Hematopoietic multipotent progenitor cell treated with erythropoietin and hydrocortisone succinate and interleukin-3 and kit ligand, for 6 days (in vitro differentiated cells): ENCODE measurements at regions not wholly inside any gene's neighbourhood (a gene's known extent, or its start where the extent isn't known, plus 50 kb on each side); places are given as distances from the start of the nearest gene placed in this dataset.

ENCODE experiments used
- DNase-seq: peaks from one replicate; pipeline ENCODE4 v3.0.0-alpha.2; 2015

DNA sequence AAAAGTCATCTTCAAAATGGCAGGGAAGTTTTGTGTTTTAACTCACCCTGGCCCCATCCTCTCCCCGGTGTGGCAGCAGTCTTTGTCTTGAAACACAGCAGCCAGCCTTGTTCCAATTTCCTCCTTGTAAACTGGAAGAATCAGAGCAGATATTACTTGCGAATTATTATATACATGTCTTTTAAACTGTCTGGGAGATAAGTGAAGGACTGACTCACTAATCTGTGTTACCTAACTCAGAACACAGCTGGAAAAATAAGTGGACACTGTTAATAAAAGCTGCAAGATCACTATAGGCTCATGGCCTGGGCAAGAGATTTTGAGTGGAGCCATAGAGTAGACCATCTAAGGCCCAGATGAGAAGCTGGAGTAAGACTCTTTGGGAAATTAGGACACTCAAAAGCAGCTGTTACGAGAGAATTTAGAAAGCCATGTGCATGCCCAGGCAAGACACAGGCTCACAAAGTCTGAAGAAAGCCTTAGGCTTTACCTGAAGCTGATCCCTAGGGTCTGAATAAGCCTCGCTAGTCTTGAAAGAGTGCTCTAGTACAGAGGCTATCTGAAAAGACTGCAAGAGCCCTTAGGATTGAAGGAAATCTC is 233.0 kb upstream of the RAB4A start:
- no peak for DNase-seq

DNA sequence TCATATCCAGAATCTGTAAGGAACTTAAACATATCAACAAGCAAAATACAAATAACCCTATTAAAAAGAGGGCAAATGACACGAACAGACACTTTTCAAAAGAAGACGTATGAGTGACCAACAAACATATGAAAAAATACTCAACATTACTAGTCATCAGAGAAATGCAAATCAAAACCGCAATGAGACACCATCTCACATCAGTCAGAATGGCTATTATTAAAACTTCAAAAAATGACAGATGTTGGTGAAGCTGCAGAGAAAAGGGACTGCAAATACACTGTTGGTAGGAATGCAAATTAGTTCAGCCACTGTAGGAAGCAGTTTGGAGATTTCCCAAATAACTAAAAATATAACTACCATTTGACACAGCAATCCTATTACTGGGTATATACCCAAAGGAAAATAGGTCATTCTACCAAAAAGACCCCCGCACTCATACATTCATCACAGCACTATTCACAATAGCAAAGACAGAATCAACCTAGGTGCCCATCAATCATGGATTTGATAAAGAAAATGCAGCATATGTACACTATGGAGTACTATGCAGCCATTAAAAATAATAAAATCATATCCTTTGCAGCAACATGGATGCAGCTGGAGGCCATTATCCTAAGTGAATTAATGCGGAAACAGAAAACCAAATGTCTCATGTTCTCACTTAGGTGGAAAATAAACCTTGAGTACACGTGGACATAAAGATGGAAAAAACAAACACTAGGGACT is 230.1 kb upstream of the RAB4A start:
- DNase-seq, result no peak

DNA sequence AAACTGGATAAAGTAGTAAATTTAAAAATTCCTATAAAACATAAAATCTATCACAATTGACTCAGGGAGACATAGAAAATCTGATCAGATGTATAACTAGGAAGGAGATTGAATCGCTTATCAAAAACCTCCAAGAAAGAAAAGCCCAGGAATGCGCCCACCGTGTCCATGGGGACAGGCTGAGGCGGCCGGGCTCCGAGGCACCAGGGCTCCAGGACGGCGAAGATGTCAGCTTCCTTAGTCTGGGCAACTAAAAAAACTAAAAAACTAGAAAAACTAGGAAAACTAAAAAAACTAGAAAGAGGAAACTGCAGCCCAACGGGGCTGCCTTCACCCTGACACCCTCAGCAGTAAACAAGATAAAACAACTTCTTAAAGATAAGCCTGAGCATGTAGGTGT is 229.0 kb upstream of the RAB4A start:
- DNase-seq, result no peak

DNA sequence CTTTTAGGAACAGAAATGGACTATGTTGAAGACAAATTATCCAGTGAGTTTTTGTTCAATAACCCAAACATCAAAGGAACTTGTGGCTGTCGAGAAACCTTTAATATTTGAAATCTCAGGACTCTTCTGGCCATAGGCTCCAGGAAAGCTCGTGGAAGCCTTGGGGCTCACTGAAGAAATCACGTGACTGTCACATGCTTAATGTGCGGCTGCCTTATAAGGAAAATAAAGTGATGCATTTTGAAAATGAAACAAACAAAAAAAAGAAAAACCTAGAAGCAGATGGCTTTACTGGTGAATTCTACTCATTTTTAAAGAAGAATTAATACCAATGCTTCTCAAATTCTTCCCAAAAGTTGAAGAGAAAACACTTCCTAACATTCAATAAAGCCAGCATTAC is 228.4 kb upstream of the RAB4A start:
- DNase-seq, result no peak

DNA sequence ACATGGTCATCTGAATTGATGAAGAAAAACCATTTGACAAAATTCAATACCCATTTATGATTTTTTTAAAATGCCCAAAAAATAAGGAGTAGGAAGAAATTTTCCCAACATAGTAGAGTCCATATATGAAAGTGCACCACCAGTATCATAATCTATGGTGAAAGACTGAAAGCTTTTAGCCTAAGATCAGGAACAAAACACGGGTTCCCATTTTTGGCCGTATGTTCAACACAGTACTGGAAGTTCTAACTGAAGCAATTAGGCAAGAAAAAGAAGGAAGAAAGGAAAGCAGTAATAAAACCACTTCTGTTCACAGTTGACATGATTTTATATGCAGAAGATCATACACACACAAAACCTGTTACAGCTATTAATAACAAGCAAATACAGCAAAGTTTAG is 227.8 kb upstream of the RAB4A start:
- no peak for DNase-seq

DNA sequence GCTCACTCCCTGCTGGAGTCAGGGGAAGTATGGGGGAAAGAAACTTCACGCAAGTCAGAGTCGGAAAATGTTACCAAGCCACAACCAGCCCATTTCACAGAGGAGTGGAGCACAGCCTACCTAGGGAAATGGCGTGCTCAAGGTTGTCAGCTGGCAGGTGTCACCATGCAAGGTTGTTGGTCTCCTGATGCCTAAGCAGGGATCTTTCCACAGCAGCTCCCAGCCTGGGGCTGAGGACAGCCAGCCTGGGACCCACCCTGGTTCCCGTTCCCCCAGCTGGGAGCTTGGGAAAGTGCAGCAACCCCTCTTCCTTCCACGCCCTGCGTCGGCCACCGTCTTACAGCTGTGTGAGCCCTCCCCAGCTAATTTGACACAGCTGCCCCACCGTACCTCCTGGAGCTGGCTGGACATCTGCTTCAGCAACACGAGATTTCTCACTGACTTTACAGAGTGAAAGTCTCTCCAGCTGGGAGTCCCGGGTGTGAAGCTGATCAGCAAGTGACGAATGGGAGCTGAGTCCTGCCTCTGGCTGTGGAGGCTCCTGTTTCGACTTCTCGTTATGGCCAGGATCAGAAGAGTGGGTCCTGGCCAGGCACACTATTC is 224.6 kb upstream of the RAB4A start:
- no peak for DNase-seq

DNA sequence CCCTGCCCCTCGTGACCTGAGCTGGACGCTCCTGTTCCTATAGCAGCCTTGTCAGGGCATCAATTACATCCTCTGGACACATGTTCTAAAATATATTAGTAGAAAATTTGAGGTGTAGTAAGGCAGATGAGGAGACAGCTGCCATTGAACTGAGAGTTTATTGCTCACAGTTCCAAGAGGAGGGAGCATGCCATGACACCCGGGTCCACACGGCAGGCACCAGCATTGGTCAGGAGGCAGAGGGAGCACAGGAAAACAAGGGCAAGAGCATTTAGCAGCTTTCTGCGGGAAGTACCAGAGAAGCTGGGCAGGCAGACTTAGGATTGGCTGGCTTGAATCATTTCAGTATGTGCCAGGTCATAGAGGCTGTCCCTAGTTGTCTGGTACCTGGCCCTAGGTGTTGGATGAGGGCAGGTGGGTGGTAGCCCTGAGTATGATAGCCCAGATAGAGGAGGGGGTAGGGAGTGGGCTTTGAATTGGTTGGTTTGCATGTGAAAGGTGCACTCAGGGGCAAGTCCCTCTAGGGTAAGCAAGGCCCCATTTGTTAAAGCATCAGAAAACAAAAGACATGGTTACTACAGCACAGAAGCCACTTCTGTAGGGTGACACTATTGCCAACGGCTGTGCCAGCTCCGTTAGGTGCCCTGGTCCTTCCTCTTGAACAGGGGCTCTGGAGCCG is 223.6 kb upstream of the RAB4A start:
- no peak for DNase-seq

DNA sequence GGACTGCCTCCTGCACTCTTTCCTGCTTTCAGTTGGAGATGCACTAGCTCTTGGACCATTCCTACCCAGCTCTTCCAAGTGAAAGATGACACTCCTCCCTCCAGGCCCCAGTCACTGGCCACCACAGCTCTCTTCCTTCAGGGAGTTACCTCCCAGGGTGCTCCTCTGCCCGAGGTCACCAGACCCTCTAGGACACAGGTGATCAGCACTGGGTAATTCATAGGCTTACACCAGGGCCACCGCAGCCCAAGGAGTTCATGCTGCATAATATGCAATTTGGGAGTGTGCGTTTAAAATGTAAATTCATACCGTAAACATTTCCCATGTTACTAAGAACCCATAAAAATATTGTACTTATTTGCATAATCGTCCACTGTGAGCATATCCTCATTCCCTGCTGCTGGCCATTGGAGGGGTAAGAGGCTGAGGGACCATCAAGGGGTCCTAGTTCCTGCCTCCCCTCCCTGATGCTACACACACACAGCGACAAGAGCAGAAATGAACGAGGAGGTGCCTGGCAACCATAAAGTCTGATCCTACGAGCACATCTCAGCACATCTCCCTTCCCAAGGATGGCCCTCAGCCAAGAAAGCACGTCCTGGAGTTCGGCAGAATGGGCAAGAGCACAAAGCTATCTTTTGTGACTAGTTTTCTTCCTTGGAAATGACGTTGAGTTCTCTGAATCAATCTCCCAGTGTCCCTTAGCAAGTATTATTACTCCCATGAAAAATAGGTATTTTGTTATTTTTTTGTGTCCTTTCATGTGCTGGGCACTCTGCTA is 222.9 kb upstream of the RAB4A start:
- DNase-seq, result no peak

DNA sequence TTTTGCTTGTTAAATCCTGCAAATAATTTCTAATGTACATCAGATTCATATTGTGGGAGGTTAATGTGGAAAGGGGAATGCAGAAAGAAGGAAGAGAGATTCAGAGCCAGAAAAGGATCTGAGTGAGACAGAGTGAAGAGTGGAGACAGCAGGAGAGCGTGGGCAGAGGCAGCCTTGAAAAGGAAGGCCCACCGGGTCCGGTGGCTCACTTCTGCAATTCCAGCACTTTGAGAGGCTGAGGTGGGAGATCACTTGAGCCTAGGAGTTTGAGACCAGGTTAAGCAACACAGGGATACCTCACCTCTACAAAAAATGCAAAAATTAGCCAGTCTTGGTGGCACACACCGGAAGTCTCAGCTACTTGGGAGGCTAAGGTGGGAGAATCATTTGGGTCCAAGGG is 222.0 kb upstream of the RAB4A start:
- no peak for DNase-seq

DNA sequence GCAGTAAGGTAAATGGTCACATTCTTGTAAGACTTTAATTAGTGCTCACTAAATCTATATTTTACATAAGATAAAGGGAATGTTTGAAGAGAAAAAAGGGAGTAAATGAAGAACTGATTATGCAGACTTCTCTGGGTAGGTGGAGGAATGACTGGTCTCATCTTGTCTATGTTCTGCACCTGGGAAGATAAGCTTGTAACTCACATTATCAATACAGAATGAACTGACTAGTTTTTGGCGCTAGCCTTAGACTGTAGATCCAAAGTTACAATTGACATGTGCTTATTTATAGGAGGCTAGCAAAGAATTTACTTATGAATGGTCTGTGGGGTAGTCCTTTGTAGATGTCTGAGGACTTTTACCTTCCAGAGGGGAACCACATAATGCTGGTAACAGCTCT is 214.9 kb upstream of the RAB4A start:
- peak; percentile 63 for DNase-seq

DNA sequence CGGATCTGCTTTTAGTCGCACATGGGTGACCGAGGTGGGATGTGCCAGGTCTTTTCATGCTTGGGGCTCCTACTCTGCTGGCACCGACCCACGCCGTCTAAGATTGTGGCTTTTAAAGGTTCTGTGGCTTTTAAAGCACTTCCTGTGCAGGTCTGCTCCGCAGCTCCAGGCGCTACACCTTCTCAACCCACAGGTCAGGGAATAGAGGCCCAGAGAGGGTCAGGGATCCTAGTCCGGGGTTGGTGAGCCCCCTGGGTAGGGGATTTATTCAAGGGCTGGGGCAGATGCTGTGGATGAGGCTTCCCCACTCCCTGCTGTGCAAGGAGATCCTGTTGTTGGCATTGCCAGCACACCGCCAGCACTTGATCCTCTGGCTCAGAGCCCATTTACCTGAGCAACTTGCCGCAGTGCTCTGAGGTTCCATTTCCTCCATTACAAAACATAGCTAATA is 212.8 kb upstream of the RAB4A start:
- no peak for DNase-seq

DNA sequence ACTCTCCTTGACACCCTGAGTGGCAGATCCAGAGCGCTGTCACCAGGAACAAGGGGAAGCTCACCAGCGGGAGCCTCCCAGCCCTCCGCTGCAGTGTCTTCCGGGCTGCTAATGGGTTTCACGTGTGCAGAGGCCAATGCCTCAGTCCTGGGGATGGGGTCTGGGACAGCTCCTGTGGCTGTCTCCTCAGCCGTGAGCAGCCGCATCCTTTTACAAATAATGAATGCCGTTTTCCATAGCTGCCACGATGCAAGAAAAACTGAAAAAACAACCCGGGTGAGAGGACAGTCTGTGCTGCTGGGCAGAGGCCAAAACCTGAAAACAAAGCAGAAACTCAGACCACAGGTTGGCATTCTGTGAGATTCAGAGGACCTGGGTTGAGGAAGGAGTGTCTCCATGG is 212.2 kb upstream of the RAB4A start:
- DNase-seq, result no peak

DNA sequence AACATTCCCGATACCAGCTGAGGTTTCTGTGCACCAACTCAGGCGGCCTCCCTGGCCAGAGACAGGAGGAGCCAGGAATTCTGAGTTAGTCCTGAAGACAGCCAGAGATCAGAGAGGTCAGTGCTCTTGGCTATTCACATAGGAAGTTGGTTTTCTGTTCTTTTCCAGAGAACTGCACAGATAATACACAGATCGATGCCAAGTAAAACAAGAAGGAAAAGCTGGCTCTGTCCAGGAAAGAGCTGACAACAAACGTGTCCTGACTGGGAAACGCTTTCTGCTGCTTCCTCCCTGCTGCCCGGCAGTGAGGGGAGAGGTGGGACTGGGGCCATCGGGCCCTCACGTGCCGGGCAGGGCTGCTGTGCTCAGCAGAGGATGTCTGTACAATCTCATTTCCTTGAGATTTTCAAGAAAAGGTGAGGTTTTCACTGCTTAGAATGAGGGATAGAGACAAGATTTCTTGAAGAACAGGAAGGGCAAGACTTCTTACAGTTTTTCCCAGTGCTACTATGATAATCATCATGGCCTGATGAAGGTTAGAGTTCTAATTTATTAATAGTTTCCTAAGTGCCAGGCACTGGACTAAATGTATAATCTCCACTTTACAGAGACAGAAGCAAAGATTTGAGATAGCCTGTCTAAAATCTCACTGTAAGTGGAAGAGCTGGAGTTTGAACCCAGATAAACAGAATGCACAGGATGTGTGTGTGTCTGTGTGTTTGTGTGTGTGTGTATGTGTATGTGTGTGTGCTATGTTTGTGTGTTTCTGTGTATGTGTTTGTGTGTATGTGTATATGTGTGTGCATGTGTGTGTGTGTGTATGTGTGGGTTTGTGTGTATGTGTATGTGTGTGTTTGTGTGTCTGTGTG is 211.0 kb upstream of the RAB4A start:
- DNase-seq, result no peak

DNA sequence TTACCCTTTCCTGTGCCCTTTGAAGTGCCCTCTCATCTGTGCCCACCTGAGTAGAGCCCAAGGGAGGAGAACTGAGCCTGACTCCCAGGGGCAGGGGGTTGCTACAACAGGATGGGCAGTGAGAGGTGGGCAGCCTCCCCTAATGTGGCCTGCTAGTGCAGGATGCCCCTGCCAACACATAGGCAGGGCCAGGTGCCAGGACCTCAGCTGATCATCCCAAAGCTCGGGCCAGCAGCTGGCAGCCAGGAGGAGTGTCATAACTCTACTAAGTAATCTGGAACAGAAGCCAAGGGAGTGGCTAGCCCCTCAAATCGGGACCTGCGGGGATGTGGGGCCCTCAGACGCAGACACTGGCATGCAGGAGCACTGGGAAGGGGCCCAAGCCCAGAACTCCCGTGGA is 208.8 kb upstream of the RAB4A start:
- DNase-seq, result no peak

DNA sequence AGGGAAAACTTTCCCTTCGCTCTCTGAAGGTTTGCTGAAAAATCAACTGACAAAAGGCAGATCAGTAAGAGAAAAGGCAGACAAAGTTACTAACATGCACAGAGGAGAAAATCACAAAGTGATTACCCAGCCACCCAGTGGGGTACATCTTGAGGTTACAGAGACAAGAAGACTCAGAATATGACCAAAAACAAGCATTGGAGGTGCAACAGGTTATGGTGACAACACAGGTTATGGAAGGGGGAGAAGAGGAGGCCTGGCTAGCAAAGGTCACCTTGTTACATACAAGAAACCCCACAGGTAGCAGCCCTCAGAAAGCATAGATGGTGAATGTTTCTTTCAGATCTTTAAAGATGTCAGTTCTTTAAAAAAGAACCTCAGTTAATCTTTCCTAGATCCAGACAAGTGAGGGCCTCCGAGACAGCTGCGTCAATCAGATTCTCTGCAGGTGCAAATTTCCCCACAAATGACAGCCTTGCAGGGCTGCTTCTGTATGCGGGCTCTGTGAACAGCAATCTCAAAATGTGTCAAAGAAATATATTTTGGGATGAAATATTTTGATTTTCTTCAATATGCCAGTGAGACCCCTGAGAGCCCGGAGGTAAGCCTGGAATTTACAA is 207.6 kb upstream of the RAB4A start:
- no peak for DNase-seq

DNA sequence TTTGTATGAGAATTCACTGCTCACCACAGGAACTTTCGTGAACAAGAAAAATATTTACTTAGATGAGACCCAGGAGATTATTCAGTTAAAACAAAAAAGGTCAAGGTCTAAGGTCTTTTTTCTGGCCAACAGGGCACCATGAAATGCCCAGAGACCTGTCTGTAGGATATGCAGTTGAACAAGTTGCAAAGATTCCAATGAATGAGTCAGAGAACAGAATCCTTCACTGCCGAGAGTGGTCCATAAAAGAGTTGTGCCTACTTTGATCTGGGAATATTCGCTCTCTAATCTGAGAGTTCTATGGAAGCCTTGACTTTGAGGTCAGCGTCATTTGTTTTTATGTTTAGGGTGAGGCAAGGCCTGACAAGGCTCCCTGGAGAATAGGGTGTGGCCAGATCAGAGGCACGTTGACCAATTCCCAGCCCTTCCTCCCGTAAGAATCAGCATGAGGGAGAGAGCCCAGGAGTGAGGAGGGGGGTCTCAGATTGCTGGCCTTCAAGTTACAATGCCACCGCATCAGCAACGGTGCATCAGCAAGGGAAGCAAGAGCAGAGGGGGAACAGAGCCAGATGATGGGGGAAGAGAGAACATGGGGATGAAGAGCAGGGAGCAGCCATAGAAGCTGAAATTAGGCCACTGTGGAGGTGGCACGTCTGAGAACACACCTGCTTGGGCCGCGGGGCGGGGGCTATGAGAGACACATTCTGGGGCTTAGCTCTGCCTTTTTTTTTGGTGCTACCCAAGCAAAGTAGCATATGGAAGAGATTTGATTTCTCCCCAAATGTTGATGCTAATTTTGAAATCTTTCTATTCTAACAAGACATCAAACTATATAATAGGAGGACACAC is 206.4 kb upstream of the RAB4A start:
- DNase-seq, result no peak

DNA sequence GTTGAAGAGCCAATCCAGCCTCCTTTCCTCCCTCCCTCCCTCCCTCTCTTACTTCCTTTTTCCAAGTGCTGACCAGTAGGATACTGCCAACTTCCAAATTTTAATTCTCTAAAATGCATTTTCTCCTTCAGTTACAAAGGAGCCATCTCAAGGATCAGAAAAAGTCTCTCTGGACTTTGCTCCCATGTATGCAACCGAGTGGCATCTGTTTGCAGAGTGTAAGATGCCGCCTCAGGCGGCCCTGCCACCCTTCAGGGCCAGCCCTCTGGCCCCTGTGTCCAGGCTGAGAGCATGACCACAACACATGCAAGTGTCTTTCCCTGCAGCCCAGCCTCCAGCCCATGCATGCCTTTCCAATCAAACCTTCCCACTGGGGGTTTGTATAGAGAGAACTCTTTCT is 205.3 kb upstream of the RAB4A start:
- no peak for DNase-seq

DNA sequence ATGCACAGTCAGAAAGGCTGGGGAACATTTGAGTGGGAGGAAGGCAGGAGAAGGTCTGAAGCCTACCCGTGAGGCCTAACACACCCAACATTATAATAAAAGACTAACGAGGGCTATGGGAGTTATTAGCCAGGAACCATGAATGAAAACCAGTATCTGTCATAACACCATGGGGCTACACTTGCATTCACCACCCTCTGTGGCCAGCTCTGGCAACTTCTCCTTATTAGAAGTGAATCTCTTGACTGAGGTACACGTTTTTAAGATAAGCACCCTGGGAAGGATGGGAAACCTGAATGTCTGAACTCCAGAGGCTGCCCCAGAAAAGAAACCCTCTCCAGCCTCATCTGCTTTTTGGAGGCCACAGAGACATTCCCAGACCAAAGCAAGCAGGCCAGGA is 204.3 kb upstream of the RAB4A start:
- DNase-seq, result peak; percentile 36

DNA sequence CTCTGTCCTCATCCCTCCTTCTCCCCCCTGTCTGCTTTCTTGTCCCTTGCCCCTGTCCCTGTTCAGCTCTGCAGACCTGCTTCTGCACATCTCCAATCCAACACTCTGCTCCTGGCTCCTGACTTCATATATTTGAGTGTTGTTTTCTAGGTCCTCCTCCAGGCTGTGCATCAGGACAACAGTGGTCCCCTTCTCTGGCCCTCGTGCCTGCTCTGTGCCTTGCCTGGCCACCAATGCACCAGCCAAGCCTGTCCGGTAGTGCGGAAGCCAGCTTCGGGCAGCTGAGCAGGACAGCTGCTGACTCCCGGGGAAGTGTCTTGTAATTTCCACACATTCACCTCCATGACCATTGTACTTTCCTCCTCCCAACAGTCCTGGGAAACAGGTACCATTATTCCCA is 203.4 kb upstream of the RAB4A start:
- no peak for DNase-seq

DNA sequence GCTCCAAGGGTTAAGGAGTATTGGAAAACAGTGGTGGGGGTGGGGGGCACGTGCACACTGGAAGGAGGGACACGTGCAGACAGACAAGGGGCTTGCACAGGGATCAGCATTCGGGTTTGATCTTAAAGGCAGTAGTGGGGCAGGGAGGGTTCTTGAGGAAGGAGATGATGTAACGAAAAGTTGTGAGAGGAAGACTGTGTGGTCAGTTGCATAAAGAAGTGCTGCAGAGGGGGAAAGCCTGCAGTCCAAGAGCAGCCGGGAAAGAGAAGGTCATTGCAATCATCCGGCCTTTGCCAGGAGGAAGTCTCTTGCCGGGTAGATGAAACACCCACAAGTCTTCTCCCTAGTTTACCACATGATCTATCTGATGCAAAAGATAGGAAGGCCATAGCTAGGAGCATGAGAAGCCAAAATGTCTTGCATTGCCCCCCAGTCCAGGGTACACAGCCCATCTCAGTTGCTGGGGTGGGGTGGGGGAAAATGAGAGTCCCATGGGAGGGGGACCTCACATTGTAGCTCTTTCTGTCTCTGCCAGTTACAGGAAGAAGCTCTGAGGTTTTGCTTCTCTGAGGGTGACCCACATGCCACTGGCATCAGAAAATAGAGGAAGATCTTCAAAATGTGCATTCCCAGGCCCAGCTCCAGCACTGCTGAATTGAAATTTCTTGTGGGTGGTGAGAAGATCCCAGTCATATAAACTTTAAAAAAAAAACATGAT is 202.5 kb upstream of the RAB4A start:
- DNase-seq, result peak; percentile 74
